Aorta (tissue), 5 donors: ENCODE measurements at regions not wholly inside any gene's neighbourhood (a gene's known extent, or its start where the extent isn't known, plus 50 kb on each side); places are given as distances from the start of the nearest gene placed in this dataset.

Experiments
- ATAC-seq: fragments of 200-7000 bp; cut with Tn5 transposase; one replicate; pipeline ENCODE4 v1.9.1; 2022; ENCODE audit warnings: moderate library complexity; ENCODE audit not compliant: low FRiP score
- DNase-seq, 2 donors: peaks; one replicate each; pipeline ENCODE4 v3.0.0-alpha.2; 2020
- H3K27ac ChIP-seq, 2 donors: one replicate each; pipeline ENCODE4 v1.5.1; 2013; ENCODE audit warnings: low read length in 2 of 2, mild to moderate bottlenecking in 2 of 2, moderate library complexity in 2 of 2, control low read depth in 1 of 2, inconsistent platforms in 1 of 2, low read depth in 1 of 2
- H3K27me3 ChIP-seq, 2 donors: one replicate each; pipeline ENCODE4 v1.6.1; 2013; ENCODE audit warnings: control low read depth in 1 of 2, low read length in 1 of 2, mild to moderate bottlenecking in 1 of 2, moderate library complexity in 1 of 2; ENCODE audit not compliant: insufficient read depth in 2 of 2, control insufficient read depth in 1 of 2
- H3K36me3 ChIP-seq, 2 donors: one replicate each; pipeline ENCODE4 v1.6.1; 2013; ENCODE audit warnings: control low read depth in 1 of 2, low read length in 1 of 2, mild to moderate bottlenecking in 1 of 2; ENCODE audit not compliant: insufficient read depth in 2 of 2, control insufficient read depth in 1 of 2
- H3K4me1 ChIP-seq, 2 donors: one replicate each; pipeline ENCODE4 v1.6.1; 2013; ENCODE audit warnings: low read length in 2 of 2, control low read depth in 1 of 2, mild to moderate bottlenecking in 1 of 2, moderate library complexity in 1 of 2; ENCODE audit not compliant: insufficient read depth in 2 of 2, control insufficient read depth in 1 of 2
- H3K4me3 ChIP-seq, 2 donors: one replicate each; pipeline ENCODE4 v1.5.1; 2013; ENCODE audit warnings: low read length in 2 of 2, control low read depth in 1 of 2, mild to moderate bottlenecking in 1 of 2
- H3K9me3 ChIP-seq: one replicate; pipeline ENCODE4 v1.6.1; 2013; ENCODE audit warnings: mild to moderate bottlenecking, low read length; ENCODE audit not compliant: control insufficient read depth
- WGBS, 2 donors: extraction: QIAGEN DNeasy Blood & Tissue Kit; methylation state at CpG; one replicate each; pipeline ENCODE4 v1.1.7; 2013; 5-methylcytosine and 5-hydroxymethylcytosine counted together
- intact Hi-C, 2 donors: fragments of 100-400 bp; cut with DNase I; formaldehyde crosslinking; loops; one replicate each; pipeline versions ENCODE4 v1.14.2 to v1.15.0; 2022
- donor health status: healthy with polysubstance abuse.
- donor health status: Bipolar disorder and iron deficiency.
- donor health status: DM: no; HTN: no; CAD: no.
- donor health status: DM: no; HTN: no; CAD: no.
- donor health status: DM: yes; HTN: yes; CAD: no.

GRCh38 chr10:58013406-58013805 is 254.3 kb downstream of the IPMK start:
- 74 to 79% methylated on average over 4 of the region's 4 CpGs for WGBS, 2 donors
- intact Hi-C loops: no loop called here
- H3K4me1 ChIP-seq: no peaks in the 10 kb centered on the region
- H3K27me3 ChIP-seq: no peaks in the 10 kb centered on the region
- no peak overlapping the region for H3K4me3 ChIP-seq
- H3K36me3 ChIP-seq: no peaks in the 10 kb centered on the region
- no peak for DNase-seq
- no peak for ATAC-seq
- no peak overlapping the region for H3K27ac ChIP-seq
- no peaks in the 10 kb centered on the region for H3K9me3 ChIP-seq

- intact Hi-C loops: no loop called here
- 66 to 77% methylated on average over 5 of the region's 5 CpGs for WGBS, 2 donors
- no peaks in the 10 kb centered on the region for H3K4me1 ChIP-seq
- DNase-seq (no peak), ATAC-seq (no peak)
- no peaks in the 10 kb centered on the region for H3K36me3 ChIP-seq
- H3K4me3 ChIP-seq: no peak overlapping the region
- H3K9me3 ChIP-seq: no peaks in the 10 kb centered on the region
- no peaks in the 10 kb centered on the region for H3K27me3 ChIP-seq
- no peak overlapping the region for H3K27ac ChIP-seq
Observed at GRCh38 chr10:58010073-58010702, 257.5 kb downstream of the IPMK start.

- no peaks in the 10 kb centered on the region for H3K36me3 ChIP-seq
- H3K27me3 ChIP-seq: no peaks in the 10 kb centered on the region
- no peak overlapping the region for H3K27ac ChIP-seq
- H3K4me3 ChIP-seq: no peak overlapping the region
- DNase-seq (no peak), ATAC-seq (no peak)
- no peaks in the 10 kb centered on the region for H3K4me1 ChIP-seq
- intact Hi-C loops: no loop called here
- H3K9me3 ChIP-seq: no peaks in the 10 kb centered on the region
- 8 to 16% methylated on average over 2 of the region's 2 CpGs for WGBS, 2 donors
Observed at GRCh38 chr10:58003945-58004344, 263.7 kb downstream of the IPMK start.

- Histone ChIP-seq H3K4me3 (no peak overlapping the region), H3K9me3 (no peaks in the 10 kb centered on the region), H3K4me1 (no peaks in the 10 kb centered on the region), H3K36me3 (no peaks in the 10 kb centered on the region), H3K27me3 (no peaks in the 10 kb centered on the region), H3K27ac (no peak overlapping the region)
- intact Hi-C loops: no loop called here
- no peak for DNase-seq
- ATAC-seq: no peak
- 76 to 88% methylated on average over 3 of the region's 3 CpGs for WGBS, 2 donors
Observed at GRCh38 chr10:58001159-58001558, 266.5 kb downstream of the IPMK start.

- H3K9me3 ChIP-seq: no peaks in the 10 kb centered on the region
- H3K4me3 ChIP-seq: no peak overlapping the region
- no peaks in the 10 kb centered on the region for H3K36me3 ChIP-seq
- ATAC-seq (no peak), DNase-seq (no peak)
- 84% methylated on average over 2 of the region's 2 CpGs for WGBS, 2 donors
- no peak overlapping the region for H3K27ac ChIP-seq
- intact Hi-C loops: no loop called here
- H3K27me3 ChIP-seq: no peaks in the 10 kb centered on the region
- H3K4me1 ChIP-seq: no peaks in the 10 kb centered on the region
Observed at GRCh38 chr10:57996536-57996935, 271.2 kb downstream of the IPMK start.

- no peak overlapping the region for H3K4me3 ChIP-seq
- 77 to 82% methylated on average over 4 of the region's 4 CpGs for whole genome bisulfite sequencing, 2 donors
- intact Hi-C loops: no loop called here
- H3K36me3 ChIP-seq: no peaks in the 10 kb centered on the region
- DNase-seq (no peak), ATAC-seq (no peak)
- H3K4me1 ChIP-seq: no peaks in the 10 kb centered on the region
- H3K27ac ChIP-seq: no peak overlapping the region
- H3K9me3 ChIP-seq: no peaks in the 10 kb centered on the region
- no peaks in the 10 kb centered on the region for H3K27me3 ChIP-seq
Observed at GRCh38 chr10:57993302-57993701, 274.4 kb downstream of the IPMK start.

GRCh38 chr10:57992321-57993077 is 275.2 kb downstream of the IPMK start:
- Histone ChIP-seq H3K27ac (no peak overlapping the region), H3K36me3 (no peaks in the 10 kb centered on the region), H3K4me1 (no peaks in the 10 kb centered on the region), H3K27me3 (no peaks in the 10 kb centered on the region), H3K4me3 (no peak overlapping the region), H3K9me3 (no peaks in the 10 kb centered on the region)
- 62% methylated on average over 5 of the region's 5 CpGs for WGBS, 2 donors
- intact Hi-C loops: no loop called here
- ATAC-seq: peak; percentile 56
- no peak for DNase-seq

- 64 to 65% methylated on average over 2 of the region's 2 CpGs for WGBS, 2 donors
- ATAC-seq (no peak), DNase-seq (no peak)
- no peak overlapping the region for H3K4me3 ChIP-seq
- H3K27ac ChIP-seq: no peak overlapping the region
- H3K27me3 ChIP-seq: no peaks in the 10 kb centered on the region
- no peaks in the 10 kb centered on the region for H3K9me3 ChIP-seq
- intact Hi-C loops: no loop called here
- H3K4me1 ChIP-seq: no peaks in the 10 kb centered on the region
- H3K36me3 ChIP-seq: no peaks in the 10 kb centered on the region
Observed at GRCh38 chr10:57988964-57989363, 278.7 kb downstream of the IPMK start.

GRCh38 chr10:57987055-57987721 is 280.5 kb downstream of the IPMK start:
- Histone ChIP-seq H3K4me3 (no peak overlapping the region), H3K27me3 (no peaks in the 10 kb centered on the region), H3K36me3 (no peaks in the 10 kb centered on the region), H3K9me3 (no peaks in the 10 kb centered on the region), H3K4me1 (no peaks in the 10 kb centered on the region), H3K27ac (no peak overlapping the region)
- intact Hi-C loops: no loop called here
- 67 to 72% methylated on average over 6 of the region's 6 CpGs for WGBS, 2 donors
- no peak for ATAC-seq
- DNase-seq: no peak
